Activated naive CD8-positive, alpha-beta T cell treated with anti-CD3 and anti-CD28 coated beads, Interleukin-2, amount 50 U/mL, for 24 hours (primary cell): ENCODE measurements at regions not wholly inside any gene's neighbourhood (a gene's known extent, or its start where the extent isn't known, plus 50 kb on each side); places are given as distances from the start of the nearest gene placed in this dataset.
"Not testable (repeated sequence)": the region's sequence is repeated elsewhere in the genome, so short reads cannot be mapped to it uniquely, and the experiment has no call there.

Experiments
- ATAC-seq: fragments of 150-1000 bp; cut with Tn5 transposase; one replicate; pipeline ENCODE4 v1.10.0; 2021
- DNase-seq: peaks from one replicate; pipeline ENCODE4 v3.0.0; 2021
- H3K27ac Mint-ChIP-seq: one replicate; pipeline ENCODE4 v1.8.0; 2021; ENCODE audit warnings: mild to moderate bottlenecking, mixed read lengths
- H3K27me3 Mint-ChIP-seq: one replicate; pipeline ENCODE4 v1.8.0; 2021; ENCODE audit warnings: mixed read lengths
- H3K36me3 Mint-ChIP-seq: one replicate; pipeline ENCODE4 v1.8.0; 2021; ENCODE audit warnings: low read depth, mixed read lengths
- H3K4me1 Mint-ChIP-seq: one replicate; pipeline ENCODE4 v1.8.0; 2021; ENCODE audit warnings: mixed read lengths
- H3K4me3 Mint-ChIP-seq: one replicate; pipeline ENCODE4 v1.8.0; 2021; ENCODE audit warnings: mild to moderate bottlenecking, moderate library complexity, mixed read lengths
- H3K9me3 Mint-ChIP-seq: one replicate; pipeline ENCODE4 v1.8.0; 2021; ENCODE audit warnings: mixed read lengths

DNA sequence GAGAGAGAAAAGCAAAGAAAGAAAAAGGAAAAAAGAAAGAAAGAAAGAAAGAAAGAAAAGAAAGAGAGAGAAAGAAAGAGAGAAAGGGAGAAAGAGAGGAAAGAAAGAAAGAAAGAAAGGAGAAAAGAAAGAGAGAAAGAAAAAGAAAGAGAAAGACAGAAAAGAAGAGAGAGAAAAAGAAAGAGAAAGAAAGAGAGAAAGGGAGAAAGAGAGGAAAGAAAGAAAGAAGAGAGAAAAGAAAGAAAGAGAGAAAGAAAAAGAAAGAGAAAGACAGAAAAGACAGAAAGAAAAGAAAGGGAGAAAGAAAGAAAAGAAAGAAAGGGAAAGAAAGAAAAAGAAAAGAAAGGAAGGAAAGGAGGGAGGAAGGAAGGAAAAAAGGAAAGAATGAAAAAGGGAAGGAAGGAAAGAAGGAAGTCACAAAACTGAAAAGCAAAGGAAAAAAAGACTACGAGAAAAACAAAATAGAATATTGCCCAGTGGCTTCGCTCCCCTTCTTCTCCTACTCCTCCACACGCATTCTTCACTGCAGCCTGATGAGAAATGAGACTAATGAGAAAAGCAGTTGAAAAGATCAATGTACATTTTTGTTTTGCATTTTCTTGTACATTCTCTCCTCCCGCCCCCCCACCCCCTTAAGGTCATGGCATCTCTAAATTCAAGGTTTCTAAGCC is 170.0 kb downstream of the SOD2 start:
- DNase-seq, result no peak
- no peak overlapping the region for H3K4me3 Mint-ChIP-seq
- H3K36me3 Mint-ChIP-seq, result no peaks in the 10 kb centered on the region
- H3K4me1 Mint-ChIP-seq, result no peaks in the 10 kb centered on the region
- H3K27me3 Mint-ChIP-seq, result peaks cover 32% of the 10 kb centered on the region
- peaks cover 9% of the 10 kb centered on the region for H3K9me3 Mint-ChIP-seq
- H3K27ac Mint-ChIP-seq, result no peak overlapping the region
- ATAC-seq, result no peak

DNA sequence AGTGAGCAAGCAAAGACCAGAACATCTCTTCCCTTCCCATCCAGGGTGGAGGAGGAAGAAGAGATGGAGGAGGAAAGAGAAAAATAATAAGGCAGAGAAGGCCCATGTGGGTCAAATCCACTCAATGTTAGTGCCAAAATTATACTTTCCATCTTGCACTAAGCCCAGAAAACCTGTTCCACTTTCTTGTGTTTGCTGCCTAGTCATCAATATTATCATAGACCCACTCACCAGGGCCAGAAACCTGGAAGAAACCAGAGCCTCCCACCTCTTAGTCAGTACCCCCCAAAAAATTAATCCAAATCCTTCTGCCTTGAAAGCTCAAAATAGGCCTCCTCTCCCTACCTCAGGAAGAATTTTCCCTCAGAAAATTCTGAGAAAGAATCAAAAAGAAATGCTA is 171.1 kb downstream of the SOD2 start:
- Mint-ChIP-seq H3K36me3 (no peaks in the 10 kb centered on the region), H3K27ac (no peak overlapping the region), H3K4me1 (no peaks in the 10 kb centered on the region), H3K4me3 (no peak overlapping the region), H3K27me3 (peaks cover 27% of the 10 kb centered on the region), H3K9me3 (peaks cover 17% of the 10 kb centered on the region)
- DNase-seq (no peak), ATAC-seq (no peak)

GRCh38 chr6:159520002-159520401 is 173.0 kb downstream of the SOD2 start:
- H3K4me1 Mint-ChIP-seq, result no peaks in the 10 kb centered on the region
- no peak overlapping the region for H3K27ac Mint-ChIP-seq
- DNase-seq (no peak), ATAC-seq (no peak)
- H3K4me3 Mint-ChIP-seq, result no peak overlapping the region
- no peaks in the 10 kb centered on the region for H3K36me3 Mint-ChIP-seq
- H3K27me3 Mint-ChIP-seq, result peaks cover 19% of the 10 kb centered on the region
- peaks cover 28% of the 10 kb centered on the region for H3K9me3 Mint-ChIP-seq

DNA sequence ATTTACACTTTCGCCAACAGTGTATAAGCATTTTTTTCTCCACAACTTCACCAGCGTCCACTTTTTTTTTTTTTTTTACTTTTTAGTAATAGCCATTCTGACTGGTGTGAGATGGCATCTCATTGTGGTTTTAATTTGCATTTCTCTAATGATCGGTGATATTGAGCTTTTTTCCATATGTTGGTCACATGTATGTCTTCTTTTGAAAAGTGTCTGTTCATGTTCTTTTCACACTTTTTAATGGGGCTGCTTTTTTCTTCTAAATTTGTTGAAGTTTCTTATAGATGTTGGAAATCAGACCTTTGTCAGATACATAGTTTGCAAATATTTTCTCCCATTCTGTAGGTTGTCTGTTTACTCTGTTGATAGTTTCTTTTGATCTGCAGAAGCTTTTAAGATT is 177.2 kb downstream of the SOD2 start:
- H3K4me3 Mint-ChIP-seq, H3K4me1 Mint-ChIP-seq, H3K27ac Mint-ChIP-seq, DNase-seq, H3K27me3 Mint-ChIP-seq, H3K36me3 Mint-ChIP-seq, ATAC-seq: not testable (repeated sequence)
- H3K9me3 Mint-ChIP-seq, result peaks cover 28% of the 10 kb centered on the region

DNA sequence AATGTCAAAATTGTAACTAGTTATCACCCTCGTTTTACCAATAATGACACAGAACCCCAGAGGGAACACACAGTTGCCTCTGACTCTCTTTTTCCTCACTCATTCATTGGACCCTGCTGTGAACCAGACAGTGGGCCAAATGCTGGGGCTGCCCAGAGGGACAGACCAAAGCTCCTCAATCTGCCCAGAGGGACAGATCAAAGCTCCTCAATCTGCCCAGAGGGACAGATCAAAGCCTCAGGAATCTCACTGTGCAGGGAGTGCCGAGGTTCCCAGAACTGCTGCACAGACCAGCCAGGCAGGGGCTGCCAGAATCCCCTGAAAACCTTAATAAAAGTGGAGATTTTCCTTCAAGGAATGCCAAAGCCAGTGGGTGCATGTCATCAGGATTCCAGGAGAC is 179.1 kb downstream of the SOD2 start:
- Mint-ChIP-seq H3K27ac (no peak overlapping the region), H3K4me1 (no peaks in the 10 kb centered on the region), H3K36me3 (no peaks in the 10 kb centered on the region), H3K4me3 (no peak overlapping the region), H3K27me3 (peaks cover 9% of the 10 kb centered on the region), H3K9me3 (peaks cover 28% of the 10 kb centered on the region)
- ATAC-seq (no peak), DNase-seq (no peak)

DNA sequence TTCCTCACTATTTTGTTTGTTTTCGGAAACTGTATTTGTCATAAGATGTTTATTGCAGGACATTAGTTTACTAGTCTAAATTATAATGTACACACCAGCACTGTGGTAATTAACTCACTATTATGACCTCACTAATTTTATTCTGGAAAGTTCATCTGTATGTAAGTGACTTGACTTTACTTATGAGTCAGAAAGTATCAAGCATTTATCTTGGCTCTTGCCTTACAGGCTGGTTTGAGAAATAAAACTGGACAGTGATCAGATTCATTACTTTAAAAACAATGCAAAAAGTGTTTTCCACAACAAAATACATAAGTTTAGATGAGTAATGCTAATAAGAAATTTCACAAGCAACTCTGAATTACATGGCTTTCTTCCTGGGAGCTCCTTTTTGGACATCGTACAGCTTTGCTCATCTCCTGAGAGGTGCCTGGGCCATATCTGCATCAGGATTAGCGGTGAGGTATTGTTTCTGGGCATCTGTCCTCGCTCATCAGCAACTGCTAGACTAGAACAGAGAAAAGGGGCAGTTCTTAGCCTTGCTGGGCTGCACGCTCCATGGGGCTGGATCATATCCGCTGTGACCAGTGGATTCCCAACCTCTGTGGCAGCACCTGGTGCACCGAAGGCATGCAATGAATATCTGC is 179.8 kb downstream of the SOD2 start:
- ATAC-seq (no peak), DNase-seq (no peak)
- Mint-ChIP-seq H3K4me1 (no peaks in the 10 kb centered on the region), H3K27ac (no peak overlapping the region), H3K36me3 (no peaks in the 10 kb centered on the region), H3K4me3 (no peak overlapping the region), H3K9me3 (peaks cover 21% of the 10 kb centered on the region), H3K27me3 (peaks cover 9% of the 10 kb centered on the region)

DNA sequence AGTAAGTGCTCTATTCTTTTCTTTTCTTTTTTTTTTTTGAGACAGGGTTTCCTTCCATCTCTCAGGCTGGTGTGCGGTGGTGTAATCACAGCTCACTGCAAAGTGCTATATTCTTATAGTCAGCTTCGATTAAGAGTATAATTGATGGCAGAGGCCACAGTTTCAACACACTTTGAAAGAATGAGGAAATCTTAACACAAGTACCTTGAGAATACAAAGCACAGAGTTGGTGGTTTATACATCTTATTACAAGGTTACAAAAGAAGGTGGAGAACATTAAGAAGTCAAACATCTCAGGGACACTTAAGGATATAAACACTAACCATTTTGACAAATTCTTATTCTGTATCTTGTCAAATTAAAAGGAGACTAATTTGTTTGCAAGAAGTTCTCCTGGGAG is 180.5 kb downstream of the SOD2 start:
- ATAC-seq, result no peak
- Mint-ChIP-seq H3K27me3 (peaks cover 6% of the 10 kb centered on the region), H3K4me1 (no peaks in the 10 kb centered on the region), H3K27ac (no peak overlapping the region), H3K36me3 (no peaks in the 10 kb centered on the region), H3K9me3 (peaks cover 17% of the 10 kb centered on the region), H3K4me3 (no peak overlapping the region)
- no peak for DNase-seq

GRCh38 chr6:159512104-159512503 is 180.9 kb downstream of the SOD2 start:
- Mint-ChIP-seq H3K36me3 (no peaks in the 10 kb centered on the region), H3K27me3 (peaks cover 6% of the 10 kb centered on the region), H3K4me1 (no peaks in the 10 kb centered on the region), H3K4me3 (no peak overlapping the region), H3K27ac (no peak overlapping the region), H3K9me3 (peaks cover 12% of the 10 kb centered on the region)
- DNase-seq (no peak), ATAC-seq (no peak)

DNA sequence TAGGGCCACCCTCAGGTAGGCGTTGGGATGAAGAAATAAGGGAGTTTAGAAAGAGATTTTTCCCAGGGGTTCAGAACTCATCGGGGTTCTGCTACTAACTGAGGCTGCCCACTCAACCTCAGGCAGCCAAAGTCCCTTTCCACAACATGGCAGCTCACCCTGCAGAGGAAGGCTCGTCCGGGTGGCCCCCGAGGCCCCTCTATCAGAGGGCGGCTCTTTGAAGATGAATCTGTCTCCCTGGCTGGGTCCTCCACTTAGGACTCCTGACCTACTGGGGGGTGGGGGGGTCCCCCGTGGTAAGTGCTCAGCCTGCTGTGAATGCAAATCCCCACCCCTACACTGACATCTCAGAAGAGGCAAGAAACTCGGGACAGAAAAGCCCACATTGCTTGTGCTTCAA is 182.9 kb downstream of the SOD2 start:
- Mint-ChIP-seq H3K27me3 (peaks cover 4% of the 10 kb centered on the region), H3K4me1 (no peaks in the 10 kb centered on the region), H3K9me3 (no peaks in the 10 kb centered on the region), H3K36me3 (no peaks in the 10 kb centered on the region), H3K27ac (no peak overlapping the region), H3K4me3 (no peak overlapping the region)
- ATAC-seq (no peak), DNase-seq (no peak)

- Mint-ChIP-seq H3K4me1 (no peaks in the 10 kb centered on the region), H3K9me3 (no peaks in the 10 kb centered on the region), H3K27me3 (peaks cover 4% of the 10 kb centered on the region), H3K4me3 (no peak overlapping the region), H3K27ac (no peak overlapping the region), H3K36me3 (no peaks in the 10 kb centered on the region)
- no peak for ATAC-seq
- no peak for DNase-seq
These were observed 184.1 kb downstream of the SOD2 start for GRCh38 chr6:159508931-159509330.

DNA sequence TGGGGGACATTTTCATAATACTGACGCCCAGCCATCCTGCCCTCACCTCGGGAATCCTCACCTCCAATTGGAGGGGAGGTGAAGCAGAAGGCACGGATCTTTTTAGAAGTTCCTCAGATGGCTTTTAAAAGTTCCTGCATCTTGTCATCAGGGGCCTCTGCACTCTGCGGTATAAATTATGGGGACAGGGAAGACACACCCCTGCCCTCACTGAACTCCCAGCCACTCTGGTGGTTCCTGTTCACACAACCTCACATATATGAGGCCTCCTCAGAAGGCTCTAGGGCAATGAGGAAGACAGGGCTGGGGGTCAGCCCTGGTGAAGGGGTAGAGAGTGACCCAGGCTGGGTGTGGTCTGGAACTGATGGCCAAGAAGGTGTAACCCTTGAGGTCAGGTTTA is 187.0 kb downstream of the SOD2 start:
- H3K9me3 Mint-ChIP-seq, result no peaks in the 10 kb centered on the region
- DNase-seq (no peak), ATAC-seq (no peak)
- no peaks in the 10 kb centered on the region for H3K4me1 Mint-ChIP-seq
- H3K27ac Mint-ChIP-seq, result no peak overlapping the region
- peaks cover 4% of the 10 kb centered on the region for H3K27me3 Mint-ChIP-seq
- no peak overlapping the region for H3K4me3 Mint-ChIP-seq
- H3K36me3 Mint-ChIP-seq, result no peaks in the 10 kb centered on the region

DNA sequence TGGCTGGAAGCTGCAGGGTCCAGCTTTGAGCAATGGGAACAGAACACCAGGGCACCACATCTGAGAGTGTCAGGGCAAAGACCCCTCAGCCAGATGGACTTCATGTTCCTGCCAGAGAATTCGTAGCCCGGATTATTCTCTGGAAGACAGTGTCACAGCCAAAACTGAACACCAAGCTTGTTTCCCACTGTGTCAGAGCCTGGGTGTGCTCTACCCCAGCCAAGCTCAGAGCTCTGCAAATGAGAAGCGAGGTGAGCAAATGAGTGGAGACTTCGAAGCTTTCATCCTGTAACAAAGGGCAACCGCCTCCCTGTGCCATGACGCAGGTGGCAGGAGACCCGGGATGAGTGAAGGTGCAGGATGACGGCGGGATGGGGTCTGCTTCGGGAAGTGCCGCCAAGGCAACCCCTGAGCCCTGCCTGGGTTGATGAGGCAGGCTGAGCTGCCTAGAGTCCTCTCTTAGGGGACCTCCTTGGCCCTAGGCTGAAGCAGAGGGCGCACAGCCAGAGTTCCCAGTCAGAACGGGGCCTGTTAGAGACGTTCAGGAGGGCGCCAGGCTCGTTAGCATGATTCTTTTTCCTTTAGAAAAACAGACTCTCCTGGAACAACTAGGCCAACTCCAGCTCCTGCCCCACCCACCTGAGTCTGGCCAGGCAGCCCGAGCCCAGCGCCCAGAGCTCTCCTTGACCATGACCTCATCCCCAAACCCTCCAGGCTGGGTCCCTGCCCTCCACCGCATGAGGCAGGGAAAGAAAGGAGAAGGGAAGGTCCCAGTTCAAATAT is 187.7 kb downstream of the SOD2 start:
- H3K27ac Mint-ChIP-seq, result no peak overlapping the region
- no peaks in the 10 kb centered on the region for H3K36me3 Mint-ChIP-seq
- DNase-seq, result no peak
- peaks cover 5% of the 10 kb centered on the region for H3K27me3 Mint-ChIP-seq
- no peaks in the 10 kb centered on the region for H3K4me1 Mint-ChIP-seq
- no peak for ATAC-seq
- no peaks in the 10 kb centered on the region for H3K9me3 Mint-ChIP-seq
- H3K4me3 Mint-ChIP-seq, result no peak overlapping the region

DNA sequence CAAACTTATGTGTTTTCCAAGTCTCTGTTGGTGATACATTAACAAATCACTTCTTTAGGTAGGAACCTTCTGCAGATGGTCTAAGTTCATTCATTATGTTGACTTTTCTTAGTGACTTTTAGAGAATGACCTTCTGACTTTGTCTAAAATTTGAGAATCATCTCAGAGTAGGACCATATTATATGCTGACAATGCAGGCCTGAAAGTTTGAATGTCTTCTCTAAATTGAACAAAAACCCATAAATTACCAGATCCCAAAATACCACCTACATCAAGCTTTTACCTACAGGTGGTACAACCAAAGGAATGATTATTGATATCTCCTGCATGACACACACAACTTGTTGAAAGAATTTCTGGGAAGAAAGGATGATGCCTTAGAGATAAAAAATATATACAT is 191.5 kb downstream of the SOD2 start:
- Mint-ChIP-seq H3K4me1 (no peaks in the 10 kb centered on the region), H3K36me3 (no peaks in the 10 kb centered on the region), H3K9me3 (peaks cover 8% of the 10 kb centered on the region), H3K27me3 (peaks cover 8% of the 10 kb centered on the region), H3K27ac (no peak overlapping the region), H3K4me3 (no peak overlapping the region)
- ATAC-seq (no peak), DNase-seq (no peak)

- ATAC-seq, result no peak
- Mint-ChIP-seq H3K9me3 (peaks cover 8% of the 10 kb centered on the region), H3K4me1 (no peaks in the 10 kb centered on the region), H3K27me3 (peaks cover 14% of the 10 kb centered on the region), H3K36me3 (no peaks in the 10 kb centered on the region), H3K4me3 (no peak overlapping the region), H3K27ac (no peak overlapping the region)
- no peak for DNase-seq
These were observed 194.0 kb downstream of the SOD2 start for GRCh38 chr6:159499034-159499433.

DNA sequence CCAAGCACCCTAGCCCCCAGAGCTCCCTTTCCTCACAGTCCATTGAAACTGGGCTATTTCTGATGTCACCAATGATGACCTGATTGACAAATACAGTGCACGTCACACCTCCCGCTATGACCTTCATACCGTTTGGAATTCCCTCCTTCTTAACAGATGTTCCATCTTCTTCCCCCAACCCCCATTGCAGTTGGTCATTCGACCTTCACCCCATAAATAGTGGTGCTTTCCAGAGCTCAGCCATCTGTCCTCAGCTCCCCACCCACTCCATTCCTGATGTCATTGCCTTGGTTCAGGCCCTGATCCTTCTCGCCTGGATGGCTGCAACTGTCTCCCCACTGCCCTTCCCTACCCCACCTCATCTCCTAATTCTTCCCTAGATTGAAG is 198.5 kb downstream of the SOD2 start:
- no peaks in the 10 kb centered on the region for H3K36me3 Mint-ChIP-seq
- no peak for ATAC-seq
- no peak overlapping the region for H3K27ac Mint-ChIP-seq
- no peaks in the 10 kb centered on the region for H3K4me1 Mint-ChIP-seq
- H3K9me3 Mint-ChIP-seq, result peaks cover 8% of the 10 kb centered on the region
- H3K4me3 Mint-ChIP-seq, result no peak overlapping the region
- no peak for DNase-seq
- peaks cover 11% of the 10 kb centered on the region for H3K27me3 Mint-ChIP-seq
